Iris pigment epithelial cell (primary cell): ENCODE measurements at regions not wholly inside any gene's neighbourhood (a gene's known extent, or its start where the extent isn't known, plus 50 kb on each side); places are given as distances from the start of the nearest gene placed in this dataset.

Experiments used
- DNase-seq: peaks from one replicate; pipeline ENCODE4 v3.0.0-alpha.2; 2011; ENCODE audit warnings: low read depth

GRCh38 chr6:40973304-40973703, 65.7 kb downstream of the UNC5CL start:
- DNase-seq: no peak

DNA sequence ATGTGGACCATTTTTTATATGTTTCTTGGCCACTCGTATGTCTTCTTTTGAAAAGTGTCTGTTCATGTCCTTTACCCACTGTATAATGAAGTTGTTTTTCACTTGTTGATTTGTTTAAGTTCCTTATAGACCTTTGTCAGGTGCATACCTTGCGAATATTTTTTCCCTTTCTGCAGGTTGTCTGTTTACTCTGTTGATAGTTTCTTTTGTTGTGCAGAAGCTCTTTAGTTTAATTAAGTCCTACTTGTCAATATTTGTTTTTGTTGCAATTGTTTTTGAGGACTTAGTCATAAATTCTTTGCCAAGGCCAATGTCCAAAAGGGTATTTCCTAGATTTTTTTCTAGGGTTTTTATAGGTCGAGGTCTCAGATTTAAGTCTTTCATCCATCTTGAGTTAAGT, 66.2 kb downstream of the UNC5CL start:
- no peak for DNase-seq

- no peak for DNase-seq
Observed at GRCh38 chr6:40972190-40972589, 66.8 kb downstream of the UNC5CL start.

- no peak for DNase-seq
Observed at GRCh38 chr6:40968620-40969164, 70.3 kb downstream of the UNC5CL start.

DNA sequence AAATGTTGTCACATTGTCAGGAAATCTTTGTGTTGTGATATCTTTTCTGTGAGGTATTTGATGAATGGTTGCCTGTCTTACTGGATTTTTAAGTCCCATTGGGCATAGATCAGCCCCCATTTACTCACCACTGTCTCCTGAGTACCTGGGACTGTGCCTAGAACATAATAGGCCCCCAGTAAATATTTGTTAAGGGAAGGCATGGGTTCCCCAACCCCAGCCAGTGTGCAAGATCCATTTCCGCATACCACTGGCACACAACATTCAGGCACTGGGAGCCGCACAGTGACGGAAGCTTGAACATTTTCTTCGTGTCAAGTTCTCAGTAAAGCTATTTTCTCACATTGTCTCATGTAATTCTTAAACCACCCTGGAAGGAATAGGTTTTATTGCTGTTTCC, 72.2 kb downstream of the UNC5CL start:
- DNase-seq: no peak

DNA sequence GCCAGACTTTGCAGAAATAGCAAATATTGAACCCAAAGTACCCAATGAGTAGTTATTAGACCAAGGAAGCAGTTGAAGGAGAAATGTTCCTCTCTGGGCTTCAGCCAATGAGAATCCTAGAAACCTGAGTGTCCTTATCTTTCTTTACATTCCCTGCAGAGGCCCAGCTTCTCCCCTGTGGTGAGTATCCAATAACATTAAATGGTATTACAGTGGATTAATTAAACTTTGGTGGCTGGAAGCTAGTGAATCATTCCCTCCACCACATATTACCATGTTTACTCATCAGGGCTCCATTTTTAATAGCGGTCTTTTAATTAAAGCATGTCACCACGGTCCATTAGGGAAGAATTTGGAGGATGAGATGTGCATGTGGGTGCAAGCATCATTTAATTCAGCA, 74.0 kb downstream of the UNC5CL start:
- DNase-seq: no peak

GRCh38 chr6:40963019-40963418, 76.0 kb downstream of the UNC5CL start:
- no peak for DNase-seq

- peak; percentile 95 for DNase-seq
Observed at GRCh38 chr6:40962241-40962640, 76.8 kb downstream of the UNC5CL start.

DNA sequence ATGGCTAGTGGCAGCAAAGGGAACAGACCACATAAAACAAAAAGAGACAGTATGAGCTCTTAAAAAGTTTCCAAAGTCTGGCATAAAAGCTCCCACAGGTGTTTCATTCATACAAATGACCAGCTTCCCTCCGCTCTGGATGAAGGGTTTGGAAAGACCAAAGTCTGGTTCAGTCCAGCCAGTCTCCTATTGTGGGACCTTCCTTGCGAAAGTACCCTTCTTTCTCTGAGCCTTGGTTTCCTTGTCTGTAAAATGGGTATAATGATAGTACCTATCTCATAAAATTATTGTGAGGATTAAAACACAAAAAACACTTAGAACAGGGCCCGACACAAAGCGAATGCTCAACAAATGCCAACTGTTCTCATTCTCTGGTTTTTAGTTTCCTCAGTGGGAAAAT, 77.2 kb downstream of the UNC5CL start:
- no peak for DNase-seq

GRCh38 chr6:40960742-40961430, 78.1 kb downstream of the UNC5CL start:
- DNase-seq: no peak

GRCh38 chr6:40959781-40960327, 79.2 kb downstream of the UNC5CL start:
- DNase-seq: no peak

DNA sequence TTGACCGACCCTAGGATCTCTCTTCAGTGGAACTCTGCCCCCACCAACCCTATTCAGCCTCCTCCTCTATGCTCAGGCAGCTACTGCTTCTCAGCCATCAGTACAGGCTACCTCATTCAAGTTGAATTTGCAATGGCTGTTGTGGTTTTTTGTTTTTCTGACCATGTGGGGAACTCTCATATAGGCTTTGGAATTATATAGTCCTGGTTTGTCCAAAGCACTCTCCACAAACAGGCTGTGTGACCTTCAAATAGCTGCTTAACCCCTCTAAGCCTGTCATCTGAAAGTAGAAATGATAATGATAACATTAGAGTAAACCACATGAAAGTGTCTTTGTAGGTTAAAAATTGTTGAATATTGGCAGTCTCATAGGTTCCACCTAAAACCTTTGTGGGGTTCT, 80.3 kb downstream of the UNC5CL start:
- no peak for DNase-seq

- peak; percentile 57 for DNase-seq
Observed at GRCh38 chr6:40957616-40958492, 81.2 kb downstream of the UNC5CL start.

DNA sequence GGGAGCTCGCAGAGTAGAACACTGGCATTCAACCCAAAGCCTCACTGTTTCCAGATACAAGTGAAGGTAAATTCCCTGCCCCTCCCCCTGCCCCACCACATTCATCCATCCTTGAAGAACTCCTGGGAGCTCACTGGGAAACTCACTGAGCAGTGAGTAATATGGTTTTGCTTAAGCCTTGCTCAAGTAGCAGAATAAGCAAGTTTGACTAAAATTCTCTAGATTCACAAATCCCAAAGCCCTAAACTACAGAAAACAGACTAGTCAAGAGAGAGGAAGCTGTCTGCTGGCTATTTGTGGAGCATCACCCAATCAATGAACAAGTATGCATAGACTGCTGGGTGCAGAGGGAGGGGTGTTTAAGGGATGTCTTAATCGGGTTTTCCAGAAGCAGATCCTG, 82.1 kb downstream of the UNC5CL start:
- DNase-seq: no peak

DNA sequence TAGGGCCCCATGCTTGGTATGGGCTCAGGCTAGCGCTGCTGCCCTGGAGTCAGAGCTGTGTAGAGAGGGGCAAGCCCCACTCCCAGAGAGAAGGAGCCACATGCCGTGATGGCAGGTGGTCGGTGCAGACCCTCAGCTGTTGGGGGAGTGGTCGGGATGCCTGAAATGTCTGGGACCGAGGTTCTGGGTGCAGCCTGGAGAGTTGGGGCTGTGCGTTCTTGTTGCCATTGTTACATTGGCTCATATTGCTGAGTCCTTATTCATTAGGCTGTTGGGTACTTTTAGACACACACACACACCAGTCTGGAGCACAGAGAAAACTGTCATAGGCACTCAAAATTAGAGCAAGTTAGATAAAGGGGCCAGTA, 83.9 kb downstream of the UNC5CL start:
- no peak for DNase-seq

- DNase-seq: no peak
Observed at GRCh38 chr6:40954446-40955177, 84.4 kb downstream of the UNC5CL start.

DNA sequence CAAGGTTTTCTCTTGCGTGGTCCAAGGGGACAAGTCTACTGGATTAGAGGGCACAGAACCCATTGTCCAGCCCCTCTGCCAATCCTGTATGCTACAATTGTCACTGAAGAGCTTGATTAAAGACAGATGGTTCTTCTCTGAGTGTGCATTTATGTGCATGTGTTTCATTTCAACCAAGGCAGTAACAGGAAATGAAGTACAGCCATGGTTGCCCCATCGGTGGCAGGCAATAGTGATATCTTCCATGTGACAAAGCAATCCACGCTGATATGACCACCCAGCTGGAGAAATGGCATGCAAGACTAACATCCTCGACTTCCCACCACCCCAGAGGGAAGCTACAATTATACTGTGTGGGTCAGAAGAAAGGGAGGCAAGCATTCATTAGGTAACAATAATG, 85.5 kb downstream of the UNC5CL start:
- DNase-seq: no peak

DNA sequence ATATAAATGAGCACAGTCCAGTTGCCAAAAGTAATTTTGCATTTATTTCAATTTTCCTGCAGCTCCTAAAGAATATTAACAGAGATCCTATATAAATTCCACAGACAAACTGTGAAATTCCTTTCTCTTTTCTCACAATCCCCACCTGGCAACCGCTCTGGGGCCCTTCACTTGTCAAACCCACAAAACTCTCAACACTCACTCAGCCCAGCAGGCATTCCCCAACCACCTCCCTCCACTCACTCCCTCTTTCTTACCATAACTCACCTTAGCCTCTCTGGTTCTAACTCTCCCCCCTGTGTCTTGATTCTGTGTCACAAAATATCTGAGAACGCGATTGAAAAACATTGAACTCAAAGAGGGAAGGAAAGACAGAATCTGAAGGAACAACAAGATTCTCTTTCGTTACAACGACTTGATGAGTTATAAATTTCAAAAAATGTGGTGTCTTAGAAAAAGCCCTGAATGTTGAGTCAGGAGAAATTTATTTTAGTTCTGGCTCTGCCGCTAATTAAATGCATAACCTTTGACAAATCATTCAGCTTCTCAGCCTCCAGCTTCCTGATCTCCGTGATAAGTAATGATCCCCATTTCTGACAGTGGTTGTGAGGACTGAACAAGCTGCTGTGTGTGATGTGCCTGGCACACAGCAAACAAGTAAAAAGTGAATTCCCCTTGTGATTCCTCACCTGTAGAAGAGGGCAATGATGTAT, 87.9 kb downstream of the UNC5CL start:
- DNase-seq: peak; percentile 51

- no peak for DNase-seq
Observed at GRCh38 chr6:40948570-40948969, 90.5 kb downstream of the UNC5CL start.

GRCh38 chr6:40947876-40948526, 91.0 kb downstream of the UNC5CL start:
- peak; percentile 75 for DNase-seq

DNA sequence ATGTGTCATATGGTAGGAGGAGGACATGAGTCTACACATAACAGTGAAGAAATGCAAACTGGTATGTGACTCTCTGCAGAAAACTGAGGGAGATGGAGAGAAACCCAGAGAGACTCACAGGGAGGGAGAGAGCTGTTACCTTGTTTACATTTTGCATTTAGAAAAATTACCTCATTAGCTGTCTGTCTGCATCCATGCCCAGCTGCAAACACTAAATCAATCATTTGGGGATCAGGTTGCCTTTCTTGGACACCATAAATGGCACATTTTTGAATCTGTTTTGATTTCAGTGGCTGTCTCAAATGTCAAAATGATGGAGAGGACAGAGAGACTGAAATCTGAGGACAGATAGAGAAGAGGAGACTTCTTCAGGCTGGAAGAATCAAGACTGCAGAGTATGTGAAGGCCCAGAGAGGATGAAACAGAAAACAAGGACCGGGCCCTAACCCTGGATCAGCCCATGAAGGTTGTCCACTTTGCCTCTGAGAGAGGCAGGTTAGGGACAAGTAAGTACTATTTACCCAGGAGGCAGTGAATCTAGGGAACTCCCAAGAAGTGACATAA, 92.2 kb downstream of the UNC5CL start:
- no peak for DNase-seq
